ENCODE measurements at regions not wholly inside any gene's neighbourhood (a gene's known extent, or its start where the extent isn't known, plus 50 kb on each side); places are given as distances from the start of the nearest gene placed in this dataset.
"Not testable (repeated sequence)": the region's sequence is repeated elsewhere in the genome, so short reads cannot be mapped to it uniquely, and the experiment has no call there.

DNA sequence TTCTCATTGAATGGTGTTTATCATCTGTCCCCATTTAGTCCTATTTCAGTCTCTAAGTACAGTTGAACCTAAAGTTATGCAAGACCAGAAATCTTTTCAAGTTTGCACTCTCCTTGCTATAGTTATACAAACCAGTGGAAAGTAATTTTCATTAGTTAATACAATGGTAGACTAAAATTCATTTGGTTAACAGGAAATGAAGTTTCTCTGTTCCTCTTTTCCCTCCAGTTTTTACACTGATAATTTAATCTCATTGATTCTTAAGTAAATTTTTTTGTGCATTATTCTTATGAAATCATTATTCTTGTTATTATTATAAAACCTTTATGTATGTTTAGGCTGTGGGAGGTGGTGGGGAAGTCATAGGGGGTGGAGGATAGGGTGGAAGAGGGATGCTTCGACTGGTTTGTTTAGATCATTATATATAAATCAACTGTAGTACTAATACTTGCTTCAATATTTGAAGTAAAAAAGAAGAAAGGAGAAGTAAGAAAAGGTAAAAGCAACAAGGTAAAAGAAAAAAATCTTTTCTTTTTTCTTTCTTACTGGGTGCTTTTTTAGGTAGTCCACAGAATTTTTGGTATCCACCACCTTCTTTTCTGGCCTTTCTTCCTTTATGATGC, 104.1 kb downstream of the GPR85 start:
- no peak for DNase-seq (ENCODE audit: low read depth)

DNA sequence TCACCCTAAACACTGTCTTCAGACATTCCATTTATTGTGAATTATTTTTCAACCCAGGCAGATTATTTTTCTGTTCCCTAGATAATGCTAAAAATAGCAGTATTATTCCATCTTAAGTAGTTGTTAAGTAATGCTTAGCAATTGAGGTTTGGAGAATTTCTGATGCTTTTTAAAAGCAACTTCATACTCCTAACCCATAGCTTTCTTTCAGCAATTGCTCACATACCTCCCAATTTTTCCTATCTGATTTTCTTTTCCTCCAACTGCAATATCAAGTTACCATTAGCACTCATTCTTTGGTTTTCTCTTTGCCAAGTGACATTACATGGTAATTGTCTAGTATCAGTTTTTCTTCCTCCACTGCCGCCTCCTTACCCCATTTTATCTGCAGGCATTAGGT, 104.7 kb downstream of the GPR85 start:
- DNase-seq (ENCODE audit: low read depth): no peak

DNA sequence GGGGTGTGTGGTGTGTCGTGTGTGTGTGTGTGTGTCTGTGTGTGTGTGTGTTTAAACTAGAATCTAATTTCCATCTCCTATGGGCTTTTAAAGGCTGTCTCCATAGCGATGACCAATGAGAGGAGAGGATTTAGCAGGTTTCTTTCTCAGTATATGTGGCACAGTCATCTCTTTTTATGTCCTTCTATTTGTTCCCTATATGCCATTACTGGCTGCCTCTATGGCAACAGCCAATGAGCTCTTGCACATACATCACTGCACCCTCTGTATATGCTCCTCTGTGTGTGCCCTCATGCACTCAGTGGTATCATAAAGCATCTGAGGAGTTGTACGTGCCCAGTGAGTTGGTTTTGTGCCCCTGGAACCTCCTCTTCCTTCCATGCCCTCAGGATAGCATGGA, 107.6 kb downstream of the GPR85 start:
- not testable (repeated sequence) for DNase-seq (ENCODE audit: low read depth)

DNA sequence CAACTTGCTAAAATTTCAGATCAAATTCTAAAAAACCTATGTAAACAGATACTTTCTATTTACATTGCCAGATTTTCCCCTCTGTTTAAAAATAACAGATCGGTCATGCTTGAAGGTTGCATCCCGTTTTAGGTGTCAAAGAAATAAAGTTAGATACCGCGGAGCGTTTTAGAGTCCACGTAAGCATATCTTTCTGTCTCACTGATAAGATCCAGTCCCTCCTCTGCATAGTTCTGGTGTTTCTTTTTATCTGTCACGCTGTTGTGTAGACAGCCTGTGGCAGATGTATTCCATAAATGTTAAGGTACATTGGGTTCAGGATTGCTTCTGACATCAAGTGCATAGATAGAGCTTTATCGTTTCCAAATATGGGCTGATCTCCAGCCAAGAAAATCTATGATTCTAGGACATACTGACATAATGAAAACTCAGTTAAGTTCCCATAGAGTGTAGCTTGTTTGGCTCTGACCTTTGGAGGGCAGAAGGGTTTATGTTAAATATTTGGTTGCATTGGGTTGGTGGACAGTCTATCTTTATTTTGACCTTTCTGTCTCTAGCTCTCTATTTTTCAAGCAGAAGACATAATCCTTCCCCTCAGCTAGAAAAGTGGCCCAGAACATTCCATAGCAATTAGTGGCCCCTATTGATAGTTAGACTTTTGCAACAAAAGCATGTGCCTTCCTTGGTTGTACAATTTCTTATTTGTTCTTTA, 109.2 kb downstream of the GPR85 start:
- DNase-seq (ENCODE audit: low read depth): not testable (repeated sequence)

DNA sequence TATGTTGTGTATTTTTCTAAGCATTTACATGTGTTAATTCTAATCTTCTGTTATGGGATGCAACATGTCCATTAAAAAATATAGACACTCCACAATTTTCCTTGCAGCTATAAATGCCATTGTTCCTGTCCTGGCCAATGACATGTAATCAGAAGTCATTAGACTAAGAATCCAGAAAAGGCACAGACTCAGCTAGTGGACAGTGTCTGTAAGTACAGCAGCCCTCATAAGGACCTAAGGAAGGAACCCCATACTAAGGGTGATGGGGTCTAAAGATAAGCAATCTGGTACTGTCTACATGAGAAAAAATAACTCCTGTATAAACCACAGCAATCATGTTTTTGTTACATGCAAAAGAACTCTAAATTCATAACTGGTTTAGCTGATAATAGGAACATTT, 115.9 kb downstream of the GPR85 start:
- no peak for DNase-seq (ENCODE audit: low read depth)

DNA sequence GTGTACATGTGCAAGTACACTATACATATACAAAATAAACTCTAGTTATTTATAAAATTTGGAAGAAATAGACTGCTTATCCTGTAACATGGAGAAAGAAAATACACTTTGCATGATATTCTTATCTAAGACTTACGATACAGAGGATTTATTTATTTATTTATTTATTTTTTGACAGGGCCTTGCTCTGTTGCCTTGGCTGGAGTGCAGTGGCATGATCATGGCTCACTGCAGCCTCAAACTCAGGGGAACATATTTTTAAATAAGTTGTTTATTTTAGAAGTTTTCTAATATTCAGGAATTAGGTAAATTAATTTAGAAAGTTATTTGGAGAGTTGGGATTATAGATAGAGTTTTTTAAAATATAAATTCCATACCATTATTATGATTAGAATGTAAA, 116.7 kb downstream of the GPR85 start:
- no peak for DNase-seq (ENCODE audit: low read depth)

DNA sequence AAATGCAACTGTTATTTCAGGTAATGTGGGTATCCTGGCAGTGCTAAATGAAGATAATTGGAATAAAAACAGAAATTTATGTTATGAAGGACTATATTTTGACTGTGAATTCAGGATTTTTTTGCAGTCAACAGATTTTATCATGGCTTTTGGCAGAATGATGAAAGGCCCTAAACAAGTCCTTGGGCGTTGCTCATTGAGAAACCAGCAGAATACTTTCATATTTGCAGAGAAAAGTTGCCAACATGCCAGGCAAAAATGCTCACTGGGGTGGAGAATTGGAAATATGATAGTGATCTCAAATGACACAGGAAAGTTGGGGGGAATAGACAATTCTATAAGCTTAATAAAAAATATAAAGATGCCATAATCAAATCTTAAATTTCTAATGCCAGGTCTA, 121.1 kb downstream of the GPR85 start:
- DNase-seq (ENCODE audit: low read depth): no peak

DNA sequence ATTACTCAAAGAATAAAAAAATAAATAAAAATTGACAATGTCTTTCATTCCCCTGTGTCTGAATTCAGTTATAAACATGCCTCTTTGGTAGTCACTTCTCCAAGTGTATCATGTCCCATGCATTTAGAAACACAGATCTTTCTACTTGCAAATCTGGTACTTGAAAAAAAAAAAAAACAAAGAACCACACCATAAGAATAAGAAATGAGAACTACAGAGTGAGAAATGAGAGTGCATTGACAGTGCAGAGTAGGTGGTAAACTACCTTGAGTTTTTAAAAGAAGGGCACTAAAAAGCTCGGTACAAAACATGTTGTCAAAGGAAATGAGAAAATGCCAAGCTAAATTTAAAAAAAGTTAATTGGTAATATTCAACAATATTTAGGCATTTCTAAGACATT, 123.0 kb downstream of the GPR85 start:
- no peak for DNase-seq (ENCODE audit: low read depth)

DNA sequence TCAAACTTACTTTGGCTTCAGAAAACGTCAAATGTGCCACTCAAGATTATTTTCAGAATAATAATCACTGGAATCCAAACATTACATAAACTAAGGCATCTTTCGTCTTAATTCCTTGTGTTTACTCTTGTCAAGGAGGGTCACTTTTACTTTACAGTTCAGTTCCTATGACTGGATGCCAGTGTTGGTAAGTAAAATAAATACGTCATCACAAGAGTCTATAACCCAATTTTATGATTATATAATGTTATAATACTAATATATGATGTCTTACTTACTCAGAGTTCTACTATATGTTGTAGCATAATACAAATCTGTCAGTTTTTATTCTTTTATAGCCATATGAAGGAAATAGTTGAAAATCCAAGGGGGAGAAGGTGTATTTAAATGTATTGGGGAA, 123.8 kb downstream of the GPR85 start:
- no peak for DNase-seq (ENCODE audit: low read depth)

DNA sequence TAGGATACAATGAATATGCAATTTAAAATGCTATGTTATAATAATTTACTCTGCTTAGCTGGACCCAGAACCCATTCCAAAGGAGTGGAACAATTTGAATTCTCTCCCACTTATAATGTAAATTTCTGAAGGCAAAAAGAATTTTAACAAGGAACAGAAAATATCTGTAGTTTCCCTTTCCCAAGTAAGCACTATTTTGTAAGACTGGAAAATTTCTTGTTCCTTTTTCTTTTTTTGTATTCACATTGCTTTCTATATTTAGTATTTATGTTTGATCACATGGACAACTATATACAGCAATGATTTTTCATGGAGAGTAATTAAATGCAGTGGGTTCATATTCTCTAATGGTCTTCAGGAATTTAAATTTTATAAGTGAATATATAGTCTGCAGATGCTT, 127.4 kb downstream of the GPR85 start:
- no peak for DNase-seq (ENCODE audit: low read depth)

DNA sequence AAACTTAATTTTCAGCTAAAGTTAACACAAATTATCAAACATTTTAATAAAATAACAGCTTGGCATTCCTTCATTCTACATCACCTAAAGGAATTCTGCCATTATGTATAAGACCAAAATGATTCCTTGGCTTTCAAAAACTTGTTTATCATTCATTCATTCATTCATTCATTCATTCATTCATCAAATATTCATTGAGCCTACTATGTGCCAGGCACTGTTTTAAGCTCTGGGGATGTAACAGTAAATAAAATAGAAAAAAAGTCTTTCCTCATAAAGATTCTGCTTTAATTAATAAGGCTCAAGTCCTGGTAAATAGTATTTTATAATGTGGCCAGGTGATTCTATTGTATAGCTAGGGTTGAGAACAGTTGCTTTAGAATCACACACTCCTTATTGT, 127.9 kb downstream of the GPR85 start:
- DNase-seq (ENCODE audit: low read depth): no peak

DNA sequence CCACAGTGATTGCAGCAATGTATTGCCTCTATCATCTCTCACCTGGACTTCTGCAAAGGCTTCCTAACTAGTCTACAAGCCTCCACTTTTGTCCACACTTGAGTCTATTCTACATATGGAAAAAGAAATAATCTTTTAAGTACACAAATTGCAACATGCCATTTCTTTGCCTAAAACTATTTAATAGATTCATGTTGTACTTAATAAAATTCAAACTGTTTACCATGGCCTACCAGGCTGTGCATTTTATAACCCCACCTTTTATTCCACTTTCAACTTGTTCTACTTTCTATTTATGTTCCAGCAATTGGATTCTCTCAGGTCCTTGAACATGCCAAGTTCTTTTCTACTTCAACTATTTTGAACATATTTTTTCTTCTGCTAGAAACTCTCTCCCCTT, 128.7 kb downstream of the GPR85 start:
- no peak for DNase-seq (ENCODE audit: low read depth)

DNA sequence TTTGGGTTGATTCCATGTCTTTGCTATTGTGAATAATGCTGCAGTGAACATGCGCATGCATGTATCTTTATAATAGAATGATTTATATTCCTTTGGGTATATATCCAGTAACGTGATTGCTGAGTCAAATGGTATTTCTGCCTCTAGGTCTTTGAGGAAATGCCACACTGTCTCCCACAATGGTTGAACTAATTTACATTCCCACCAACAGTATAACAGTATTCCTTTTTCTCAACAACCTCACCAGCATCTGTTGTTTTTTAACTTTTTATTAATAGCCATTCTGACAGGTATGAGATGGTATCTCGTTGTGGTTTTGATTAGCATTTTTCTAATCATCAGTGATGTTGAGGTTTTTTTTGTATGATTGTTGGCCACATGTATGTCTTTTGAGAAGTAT, 133.6 kb downstream of the GPR85 start:
- not testable (repeated sequence) for DNase-seq (ENCODE audit: low read depth)

DNA sequence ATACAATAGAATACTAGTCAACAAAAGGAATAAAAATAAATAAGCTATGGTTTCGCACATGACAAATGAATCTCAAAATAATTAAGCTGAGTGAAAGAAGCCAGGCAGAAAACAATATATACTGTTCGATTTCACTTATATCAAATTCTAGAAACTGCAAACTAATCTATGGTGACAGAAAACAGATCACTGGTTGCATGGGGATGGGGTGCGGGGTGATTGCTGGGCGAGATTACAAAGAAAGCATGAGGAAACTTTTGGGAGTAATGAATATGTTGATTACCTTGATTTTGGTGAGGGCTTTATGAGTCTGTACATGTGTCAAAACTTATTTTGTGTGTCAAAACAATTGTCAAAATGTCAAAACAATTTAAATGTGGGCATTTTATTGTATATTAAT, 135.6 kb downstream of the GPR85 start:
- no peak for DNase-seq (ENCODE audit: low read depth)

DNA sequence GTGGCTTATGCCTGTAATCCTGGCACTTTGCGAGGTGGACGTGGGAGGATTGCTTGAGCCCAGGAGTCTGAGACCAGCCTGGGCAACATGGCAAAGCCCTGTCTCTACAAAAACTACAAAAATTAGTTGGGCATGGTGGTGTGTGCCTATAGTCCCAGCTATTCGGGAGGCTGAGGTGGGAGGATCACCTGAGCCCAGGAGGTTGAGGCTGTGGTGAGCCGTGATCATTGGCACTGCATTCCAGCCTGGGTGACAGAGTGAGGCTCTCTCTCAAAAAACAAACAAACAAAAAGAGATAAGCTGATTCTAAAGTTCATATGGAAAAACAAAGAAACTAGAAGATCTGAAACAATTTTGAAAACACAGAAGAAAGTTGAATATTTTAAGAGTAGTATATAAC, 136.9 kb downstream of the GPR85 start:
- DNase-seq (ENCODE audit: low read depth): not testable (repeated sequence)

DNA sequence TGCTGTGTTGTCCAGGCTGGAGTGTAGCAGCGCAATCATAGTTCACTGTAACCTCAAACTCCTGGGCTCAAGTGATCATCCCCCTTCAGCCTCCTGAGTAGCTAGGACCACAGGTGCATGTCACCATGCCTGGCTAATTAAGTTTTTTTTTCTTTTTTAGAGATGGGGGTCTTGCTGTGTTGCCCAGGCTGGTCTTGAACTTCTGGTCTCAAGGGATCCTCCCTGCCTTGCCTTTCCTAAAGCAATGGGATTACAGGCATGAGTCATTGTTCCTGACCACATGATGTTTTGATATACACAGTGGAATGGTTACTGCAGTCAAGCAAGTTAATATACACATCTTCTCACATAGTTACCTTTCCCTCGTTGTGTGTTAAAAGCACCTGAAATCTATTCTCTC, 140.3 kb downstream of the GPR85 start:
- no peak for DNase-seq (ENCODE audit: low read depth)

DNA sequence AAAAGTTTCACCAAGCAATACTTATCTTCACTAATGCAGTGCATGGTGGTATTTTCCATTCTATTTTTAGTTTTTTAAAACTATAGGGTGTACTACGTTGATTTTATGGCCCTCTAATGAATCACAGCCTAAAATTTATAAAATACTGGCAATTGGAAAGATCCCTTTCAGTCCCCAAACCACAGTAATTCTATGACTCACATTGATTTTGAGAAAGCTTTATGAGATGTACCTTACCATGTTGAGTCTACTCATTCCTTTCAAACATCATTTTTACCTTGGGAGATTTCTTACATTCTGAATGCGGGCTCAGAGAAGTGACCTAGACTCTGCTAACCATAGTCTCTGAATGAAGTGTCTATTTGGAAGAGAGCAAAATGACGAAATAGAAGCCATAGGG, 141.6 kb downstream of the GPR85 start:
- no peak for DNase-seq (ENCODE audit: low read depth)

DNA sequence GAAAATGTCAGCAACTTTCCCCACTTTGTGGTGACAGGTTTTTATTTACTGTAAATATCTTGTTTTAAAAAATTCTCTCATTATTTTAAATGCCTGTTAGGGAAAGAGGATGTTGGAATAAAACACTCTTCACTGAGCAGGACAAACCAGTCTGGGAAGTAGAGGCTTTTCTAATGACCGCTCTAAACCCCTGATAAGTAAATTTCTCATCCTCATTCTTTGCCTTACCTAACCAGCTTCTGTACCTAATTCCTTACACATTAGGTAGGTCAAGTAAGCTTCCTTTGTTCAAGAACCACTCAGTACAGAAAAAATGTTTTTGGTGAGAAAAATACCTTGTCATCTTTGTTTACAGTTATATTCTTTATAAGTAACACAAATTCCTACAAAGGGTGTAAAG, 143.6 kb downstream of the GPR85 start:
- DNase-seq (ENCODE audit: low read depth): no peak

DNA sequence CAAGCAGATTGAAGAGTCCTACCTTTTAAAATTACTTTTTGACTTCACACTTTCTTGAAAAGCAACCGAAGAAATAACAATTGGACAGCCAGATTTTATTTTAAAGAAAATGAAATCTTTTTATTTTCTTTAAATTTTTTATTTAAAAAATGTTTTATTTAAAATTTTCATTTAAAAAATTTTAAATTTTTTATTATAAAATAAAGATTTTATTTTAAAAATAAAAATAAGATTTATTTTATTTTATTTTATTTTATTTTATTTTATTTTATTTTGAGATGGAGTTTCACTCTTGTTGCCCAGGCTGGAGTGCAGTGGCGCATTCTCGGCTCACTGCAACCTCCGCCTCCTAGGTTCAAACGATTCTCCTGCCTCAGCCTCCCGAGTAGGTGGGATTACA, 144.5 kb downstream of the GPR85 start:
- DNase-seq (ENCODE audit: low read depth): not testable (repeated sequence)

DNA sequence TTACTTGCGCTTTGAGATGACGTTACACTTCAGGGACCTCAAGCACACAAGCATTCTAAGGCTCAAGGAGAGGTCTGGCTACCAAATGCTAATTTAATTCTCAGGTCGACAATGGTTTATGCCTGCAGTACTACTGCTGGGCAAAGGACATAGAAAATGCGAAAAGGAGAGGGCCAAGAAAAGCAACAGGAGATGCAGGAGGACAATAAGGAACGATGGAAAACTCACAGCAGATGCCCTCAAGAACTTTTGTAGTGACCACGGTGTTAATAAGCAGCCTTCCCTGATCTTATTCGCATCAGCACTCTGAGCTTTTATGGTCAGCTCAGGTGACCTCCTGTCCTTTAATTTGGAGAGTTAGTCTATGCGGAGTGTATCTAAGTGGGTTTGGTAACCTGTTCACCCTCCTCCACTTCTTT, 146.3 kb downstream of the GPR85 start:
- DNase-seq (ENCODE audit: low read depth): no peak

DNA sequence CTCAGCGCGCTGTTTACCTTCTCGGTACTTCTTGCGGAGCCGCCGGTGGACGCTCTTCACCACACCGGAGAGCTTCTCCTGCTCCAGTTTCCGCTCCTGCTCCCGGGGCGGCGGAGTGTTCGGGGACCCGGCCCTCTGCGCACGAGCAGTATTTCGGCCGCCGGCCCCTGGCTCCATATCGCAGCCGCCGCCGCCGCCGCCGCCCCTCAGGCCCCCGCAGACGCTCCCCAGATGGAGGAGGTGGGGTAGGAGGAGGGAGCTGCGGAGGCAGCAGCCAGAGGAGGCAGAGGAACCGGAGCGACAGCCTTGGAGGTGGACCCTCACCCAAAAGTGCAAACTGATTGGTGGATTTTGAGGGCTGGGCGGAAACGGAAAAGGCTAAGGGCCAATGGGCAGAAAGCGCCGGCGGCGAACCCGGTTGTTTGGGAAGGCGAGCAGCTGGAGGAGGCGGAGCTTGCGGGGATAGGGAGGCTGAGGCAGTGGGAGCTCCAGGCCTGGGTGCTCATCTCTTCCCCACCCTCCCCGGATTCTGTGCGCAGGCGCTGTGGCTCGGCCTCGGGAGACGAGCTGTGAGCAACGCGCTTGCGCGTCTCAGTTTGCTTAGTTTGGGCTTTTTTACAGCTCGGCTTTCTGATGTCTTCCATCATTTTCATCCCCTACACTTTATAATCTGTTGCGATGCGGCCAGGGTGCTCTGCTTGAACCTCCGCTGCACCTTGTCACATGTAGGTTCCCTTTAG, 146.9 kb downstream of the GPR85 start:
- DNase-seq (ENCODE audit: low read depth): peak; percentile 96

DNA sequence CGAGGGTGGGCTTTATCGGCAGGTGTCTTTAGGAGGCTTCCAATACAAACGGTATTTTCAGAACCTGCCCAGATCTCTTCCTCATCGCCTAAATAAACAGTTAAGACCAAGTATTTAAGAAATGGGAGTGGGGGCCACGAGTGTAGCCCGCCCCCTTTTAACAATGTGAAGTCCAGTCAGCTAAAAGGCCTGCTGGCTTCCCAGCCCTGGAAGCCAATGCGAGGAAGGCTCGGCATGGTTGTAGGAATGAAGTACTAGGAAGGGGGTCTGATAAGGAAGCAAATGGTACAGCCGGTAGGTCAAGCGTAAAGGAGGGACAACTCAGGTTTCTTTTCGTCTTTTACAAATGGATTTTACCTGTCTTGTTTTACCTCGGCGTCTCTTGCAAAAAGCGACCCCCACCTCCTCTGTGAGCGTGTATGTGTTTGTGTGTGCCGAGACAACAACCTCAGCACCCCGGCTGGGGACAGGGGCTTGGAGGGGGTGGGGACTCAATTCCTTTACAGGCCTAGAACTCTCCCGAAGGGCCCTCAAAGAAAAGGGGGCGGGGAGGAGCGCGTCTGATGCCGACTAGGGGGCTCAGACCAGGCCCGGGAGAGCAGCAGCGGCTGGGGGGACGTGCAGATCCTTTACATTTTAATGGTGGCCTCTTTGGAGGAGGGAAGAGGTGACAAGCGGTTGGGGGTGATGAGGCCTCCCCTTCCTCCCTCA, 147.6 kb downstream of the GPR85 start:
- DNase-seq (ENCODE audit: low read depth): no peak

Measured in GM04503 (cell line).